ENCODE measurements at regions not wholly inside any gene's neighbourhood (a gene's known extent, or its start where the extent isn't known, plus 50 kb on each side); places are given as distances from the start of the nearest gene placed in this dataset.
"Not testable (repeated sequence)": the region's sequence is repeated elsewhere in the genome, so short reads cannot be mapped to it uniquely, and the experiment has no call there.

DNA sequence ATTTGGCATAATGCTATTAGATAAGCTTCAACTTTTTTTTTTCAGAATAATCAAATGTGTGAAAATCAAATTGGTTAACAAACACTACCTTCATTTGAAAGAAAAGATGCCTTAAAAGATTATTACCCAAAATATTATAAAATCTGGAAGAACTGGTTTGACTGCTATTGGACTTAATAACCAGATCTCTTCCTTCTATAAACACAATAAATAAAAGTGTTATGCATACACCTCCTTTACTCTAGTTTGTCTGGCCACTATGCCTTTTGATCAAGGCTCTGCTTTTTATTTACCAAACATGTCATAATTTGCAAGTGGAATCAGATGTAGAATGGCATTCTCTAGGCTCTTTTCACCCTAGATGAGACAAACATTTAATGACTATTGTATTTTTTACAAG, 897.3 kb upstream of the EPHA5 start:
- TF ChIP-seq EP300 (IDR thresholded peaks at IDR 0.05) (no peak), POLR2A (IDR thresholded peaks at IDR 0.05) (no peak), POLR2AphosphoS5 (IDR thresholded peaks at IDR 0.05) (no peak)
- TF ChIP-seq, protein P1, sequence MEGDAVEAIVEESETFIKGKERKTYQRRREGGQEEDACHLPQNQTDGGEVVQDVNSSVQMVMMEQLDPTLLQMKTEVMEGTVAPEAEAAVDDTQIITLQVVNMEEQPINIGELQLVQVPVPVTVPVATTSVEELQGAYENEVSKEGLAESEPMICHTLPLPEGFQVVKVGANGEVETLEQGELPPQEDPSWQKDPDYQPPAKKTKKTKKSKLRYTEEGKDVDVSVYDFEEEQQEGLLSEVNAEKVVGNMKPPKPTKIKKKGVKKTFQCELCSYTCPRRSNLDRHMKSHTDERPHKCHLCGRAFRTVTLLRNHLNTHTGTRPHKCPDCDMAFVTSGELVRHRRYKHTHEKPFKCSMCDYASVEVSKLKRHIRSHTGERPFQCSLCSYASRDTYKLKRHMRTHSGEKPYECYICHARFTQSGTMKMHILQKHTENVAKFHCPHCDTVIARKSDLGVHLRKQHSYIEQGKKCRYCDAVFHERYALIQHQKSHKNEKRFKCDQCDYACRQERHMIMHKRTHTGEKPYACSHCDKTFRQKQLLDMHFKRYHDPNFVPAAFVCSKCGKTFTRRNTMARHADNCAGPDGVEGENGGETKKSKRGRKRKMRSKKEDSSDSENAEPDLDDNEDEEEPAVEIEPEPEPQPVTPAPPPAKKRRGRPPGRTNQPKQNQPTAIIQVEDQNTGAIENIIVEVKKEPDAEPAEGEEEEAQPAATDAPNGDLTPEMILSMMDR (IDR thresholded peaks at IDR 0.05), result no peak
- intact Hi-C loops (cut with DNase I), result no loop called here
- Histone ChIP-seq H3K4me3 (no peak overlapping the region), H3K4me1 (peaks cover 0 to 10% (median 7%) of the 10 kb centered on the region in 4 donors), H3K27ac (no peak overlapping the region), H3K9me3 (no peaks in the 10 kb centered on the region), H3K36me3 (no peaks in the 10 kb centered on the region), H3K27me3 (no peaks in the 10 kb centered on the region)
- no peak for DNase-seq

DNA sequence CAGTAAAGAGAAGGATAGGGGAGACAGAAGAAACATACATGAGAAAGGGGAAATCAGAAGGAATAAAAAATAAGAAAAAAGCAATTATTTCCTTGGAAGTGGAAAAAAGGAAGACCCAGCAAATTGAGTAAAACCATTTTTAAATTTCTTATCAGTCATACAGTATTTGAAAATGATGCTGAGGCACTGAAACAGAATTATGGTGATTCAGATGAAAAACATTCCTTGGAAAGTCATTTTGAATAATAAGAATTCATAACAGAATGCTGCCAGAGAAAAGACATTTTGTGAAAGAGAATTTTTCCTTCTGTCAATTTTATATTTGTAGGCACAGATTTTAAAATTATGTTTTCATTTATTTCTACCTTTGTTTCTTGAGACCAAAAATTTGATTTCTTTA, 895.5 kb upstream of the EPHA5 start:
- no peak for TF ChIP-seq POLR2AphosphoS5 (IDR thresholded peaks at IDR 0.05)
- no peak for TF ChIP-seq POLR2A (IDR thresholded peaks at IDR 0.05)
- Histone ChIP-seq H3K4me1 (peaks cover 0 to 10% (median 6%) of the 10 kb centered on the region in 4 donors), H3K4me3 (no peak overlapping the region), H3K27ac (no peak overlapping the region), H3K36me3 (no peaks in the 10 kb centered on the region), H3K9me3 (no peaks in the 10 kb centered on the region), H3K27me3 (no peaks in the 10 kb centered on the region)
- no peak for DNase-seq
- intact Hi-C loops (cut with DNase I), result no loop called here

DNA sequence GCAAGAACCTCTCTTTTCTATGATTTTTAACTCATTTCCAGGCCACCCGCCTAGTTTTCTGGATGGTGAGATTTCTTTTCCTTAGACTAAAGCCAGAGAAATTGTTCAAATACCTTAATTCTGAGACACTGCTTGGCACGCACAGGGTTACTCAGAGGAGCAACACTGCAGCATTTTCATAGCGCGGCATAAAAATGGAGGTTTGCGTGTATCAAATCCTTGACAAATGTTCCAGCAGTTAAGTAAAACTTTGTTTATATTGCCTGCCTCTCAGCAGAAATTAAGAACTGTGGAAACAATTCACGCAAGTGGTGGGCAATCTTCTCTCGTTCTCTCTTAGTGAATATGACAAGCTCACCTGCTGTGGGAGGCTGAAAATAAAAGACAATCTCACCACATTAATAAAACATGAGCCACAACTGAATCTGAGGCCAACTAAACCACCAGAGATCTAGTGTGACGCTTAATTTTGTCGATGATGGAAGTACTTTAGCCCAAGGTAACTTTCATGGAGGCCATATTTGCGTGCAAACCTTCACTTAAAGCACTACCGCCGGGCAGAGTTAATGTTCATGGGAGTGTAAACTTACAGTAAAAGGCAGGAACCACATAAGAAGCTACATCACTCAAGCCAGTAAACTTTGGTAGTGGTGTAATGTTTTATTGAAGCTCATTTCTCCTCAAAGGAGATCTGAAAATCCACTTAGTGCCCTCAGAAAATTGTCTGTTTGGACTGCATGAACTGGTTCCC, 894.8 kb upstream of the EPHA5 start:
- DNase-seq, result no peak
- H3K4me3 ChIP-seq, result peak overlapping the region in 3 of 4 donors; percentile 10 to 21 (median 11)
- no peaks in the 10 kb centered on the region for H3K9me3 ChIP-seq
- 75 to 76% methylated on average over 12 of the region's 12 CpGs for WGBS, 2 donors
- H3K36me3 ChIP-seq, result no peaks in the 10 kb centered on the region
- peaks cover 0 to 10% (median 6%) of the 10 kb centered on the region in 4 donors for H3K4me1 ChIP-seq
- no peak overlapping the region for H3K27ac ChIP-seq
- H3K27me3 ChIP-seq, result no peaks in the 10 kb centered on the region
- TF ChIP-seq, protein P1 (IDR thresholded peaks at IDR 0.05), result no peak
- no peak for TF ChIP-seq EP300 (IDR thresholded peaks at IDR 0.05)
- TF ChIP-seq POLR2AphosphoS5 (IDR thresholded peaks at IDR 0.05), result no peak
- TF ChIP-seq POLR2A (IDR thresholded peaks at IDR 0.05), result no peak
- intact Hi-C loops (cut with DNase I), result no loop called here

DNA sequence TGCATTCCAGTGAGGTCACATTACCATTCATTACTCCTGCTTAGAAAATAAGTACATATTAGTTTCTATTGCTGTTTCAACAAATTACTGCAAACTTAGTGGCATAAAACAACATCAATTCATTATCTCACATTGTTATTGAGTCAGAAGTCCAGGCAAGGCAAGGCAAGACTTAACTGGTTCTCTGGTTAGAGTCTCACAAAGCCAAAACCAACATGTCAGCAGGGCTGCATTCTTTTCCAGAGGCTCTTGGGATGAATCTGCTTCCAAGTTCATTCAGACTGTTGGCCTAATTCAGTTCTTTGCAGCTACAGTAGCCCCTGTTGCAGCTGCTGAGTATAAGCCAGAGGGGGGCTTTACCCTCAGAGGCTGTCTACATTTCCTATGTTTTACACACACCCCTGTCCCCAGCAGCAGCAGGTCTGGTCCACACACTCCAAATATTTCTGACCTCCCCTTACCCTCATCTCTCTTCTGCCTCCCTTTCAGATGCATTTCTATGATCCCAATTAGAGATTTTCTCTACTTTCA, 892.1 kb upstream of the EPHA5 start:
- intact Hi-C loops (cut with DNase I), result no loop called here
- H3K36me3 ChIP-seq, result no peaks in the 10 kb centered on the region
- no peaks in the 10 kb centered on the region for H3K27me3 ChIP-seq
- no peak for DNase-seq
- no peaks in the 10 kb centered on the region for H3K9me3 ChIP-seq
- TF ChIP-seq POLR2A (IDR thresholded peaks at IDR 0.05) (no peak), EP300 (IDR thresholded peaks at IDR 0.05) (no peak), POLR2AphosphoS5 (IDR thresholded peaks at IDR 0.05) (no peak)
- TF ChIP-seq, protein P1 (IDR thresholded peaks at IDR 0.05), result no peak
- peaks cover 0 to 7% (median 5%) of the 10 kb centered on the region in 4 donors for H3K4me1 ChIP-seq
- no peak overlapping the region for H3K27ac ChIP-seq
- no peak overlapping the region for H3K4me3 ChIP-seq

DNA sequence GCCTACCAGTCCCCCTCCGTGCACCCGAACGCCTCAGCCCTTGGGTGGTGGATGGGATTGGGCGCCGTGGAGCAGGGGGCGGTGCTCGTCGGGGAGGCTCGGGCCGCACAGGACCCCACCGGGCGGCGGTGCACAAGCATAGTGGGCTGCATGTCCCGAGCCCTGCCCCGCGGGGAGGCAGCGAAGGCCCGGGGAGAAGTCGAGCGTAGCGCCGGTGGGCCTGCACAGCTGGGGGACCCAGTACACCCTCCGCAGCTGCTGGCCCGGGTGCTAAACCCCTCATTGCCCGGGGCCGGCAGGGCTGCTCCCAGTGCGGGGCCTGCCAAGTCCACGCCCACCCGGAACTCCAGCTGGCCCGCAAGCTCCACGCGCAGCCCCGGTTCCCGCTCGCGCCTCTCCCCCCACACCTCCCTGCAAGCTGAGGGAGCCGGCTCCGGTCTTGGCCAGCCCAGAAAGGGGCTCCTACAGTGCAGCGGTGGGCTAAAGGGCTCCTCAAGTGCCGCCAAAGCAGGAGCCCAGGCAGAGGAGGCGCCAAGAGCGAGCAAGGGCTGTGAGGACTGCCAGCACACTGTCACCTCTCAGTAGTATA, 891.3 kb upstream of the EPHA5 start:
- DNase-seq; H3K4me3 ChIP-seq; H3K4me1 ChIP-seq; H3K27ac ChIP-seq; H3K36me3 ChIP-seq; intact Hi-C loops (cut with DNase I); H3K27me3 ChIP-seq; H3K9me3 ChIP-seq: not testable (repeated sequence)
- 93 to 95% methylated on average over 42 of the region's 42 CpGs for WGBS, 2 donors
